Loucy (cell line): ENCODE measurements at regions not wholly inside any gene's neighbourhood (a gene's known extent, or its start where the extent isn't known, plus 50 kb on each side); places are given as distances from the start of the nearest gene placed in this dataset.

Source experiments
- CTCF ChIP-seq: fragments of 200-600 bp; sonication (generic); conservative IDR thresholded peaks from 2 replicates; pipeline ENCODE4 v1.5.1; 2014; ENCODE audit warnings: mild to moderate bottlenecking, antibody characterized with exemption, low read length
- EZH2phosphoT487 ChIP-seq: fragments of 200-600 bp; IDR thresholded peaks from 2 replicates; pipeline ENCODE4 v1.6.1; 2018; ENCODE audit warnings: antibody characterized with exemption, mild to moderate bottlenecking, moderate library complexity, borderline replicate concordance

GRCh38 chr4:25590171-25590570 lies 65.5 kb upstream of the SLC34A2 start:
- no peak for TF ChIP-seq CTCF
- no peak for TF ChIP-seq EZH2phosphoT487
